Tongue (tissue), 1 donor: ENCODE measurements at regions not wholly inside any gene's neighbourhood (a gene's known extent, or its start where the extent isn't known, plus 50 kb on each side); places are given as distances from the start of the nearest gene placed in this dataset.
"Not testable (repeated sequence)": the region's sequence is repeated elsewhere in the genome, so short reads cannot be mapped to it uniquely, and the experiment has no call there.

Source experiments
- DNase-seq: peaks from one replicate; pipeline ENCODE4 v3.0.0-alpha.2; 2015

- DNase-seq, result not testable (repeated sequence)
Measured at GRCh38 chr2:110335415-110336049, 123.2 kb upstream of the MTLN start.

GRCh38 chr2:110333114-110334095 is 121.1 kb upstream of the MTLN start:
- DNase-seq, result not testable (repeated sequence)

GRCh38 chr2:110331625-110332024 is 119.3 kb upstream of the MTLN start:
- DNase-seq, result not testable (repeated sequence)

GRCh38 chr2:110329760-110330159 is 117.4 kb upstream of the MTLN start:
- not testable (repeated sequence) for DNase-seq

- DNase-seq, result not testable (repeated sequence)
Measured at GRCh38 chr2:110329158-110329557, 116.8 kb upstream of the MTLN start.

- DNase-seq, result peak; percentile 0
Measured at GRCh38 chr2:110328677-110329076, 116.3 kb upstream of the MTLN start.

GRCh38 chr2:110323832-110324231 is 111.5 kb upstream of the MTLN start:
- not testable (repeated sequence) for DNase-seq

GRCh38 chr2:110322535-110322934 is 110.2 kb upstream of the MTLN start:
- not testable (repeated sequence) for DNase-seq

GRCh38 chr2:110320834-110321563 is 108.7 kb upstream of the MTLN start:
- DNase-seq, result not testable (repeated sequence)

- not testable (repeated sequence) for DNase-seq
Measured at GRCh38 chr2:110318898-110319297, 106.6 kb upstream of the MTLN start.

GRCh38 chr2:110317377-110317776 is 105.0 kb upstream of the MTLN start:
- not testable (repeated sequence) for DNase-seq

GRCh38 chr2:110316051-110316865 is 103.9 kb upstream of the MTLN start:
- not testable (repeated sequence) for DNase-seq

- DNase-seq, result not testable (repeated sequence)
Measured at GRCh38 chr2:110315054-110315820, 102.9 kb upstream of the MTLN start.

GRCh38 chr2:110314472-110314871 is 102.1 kb upstream of the MTLN start:
- DNase-seq, result not testable (repeated sequence)

GRCh38 chr2:110313032-110313431 is 100.7 kb upstream of the MTLN start:
- not testable (repeated sequence) for DNase-seq

- not testable (repeated sequence) for DNase-seq
Measured at GRCh38 chr2:110311713-110312444, 99.5 kb upstream of the MTLN start.

GRCh38 chr2:110310988-110311475 is 98.7 kb upstream of the MTLN start:
- not testable (repeated sequence) for DNase-seq

- not testable (repeated sequence) for DNase-seq
Measured at GRCh38 chr2:110308728-110309127, 96.4 kb upstream of the MTLN start.

- DNase-seq, result not testable (repeated sequence)
Measured at GRCh38 chr2:110292807-110293206, 80.5 kb upstream of the MTLN start.
